GM12878 (cell line): ENCODE measurements at regions not wholly inside any gene's neighbourhood (a gene's known extent, or its start where the extent isn't known, plus 50 kb on each side); places are given as distances from the start of the nearest gene placed in this dataset.

Experiments used
- BCL11A ChIP-seq: IDR thresholded peaks from 2 replicates; pipeline ENCODE4 v1.6.1; 2011; ENCODE audit warnings: low read depth, low read length
- DPF2 ChIP-seq: fragments of 450-650 bp; IDR thresholded peaks from 2 replicates; pipeline ENCODE4 v1.6.1; 2017; ENCODE audit warnings: mild to moderate bottlenecking
- EGR1 ChIP-seq, 2 experiments: IDR thresholded peaks; 1 replicate in 1 of 2; 2 replicates in 1 of 2; pipeline ENCODE4 v1.6.1; 2011 to 2012; ENCODE audit warnings: low read depth in 2 of 2, low read length in 2 of 2, borderline replicate concordance in 1 of 2, mild to moderate bottlenecking in 1 of 2, moderate library complexity in 1 of 2
- FOXK2 ChIP-seq: fragments of 450-650 bp; IDR thresholded peaks from 2 replicates; pipeline ENCODE4 v1.6.1; 2017; ENCODE audit warnings: mild to moderate bottlenecking, moderate library complexity
- FOXM1 ChIP-seq: IDR thresholded peaks from 2 replicates; pipeline ENCODE4 v1.6.1; 2012; ENCODE audit warnings: low read depth, mild to moderate bottlenecking, inconsistent platforms, low read length, moderate library complexity
- GABPA ChIP-seq: IDR thresholded peaks from 2 replicates; pipeline ENCODE4 v1.6.1; 2014; ENCODE audit warnings: antibody characterized with exemption, low read depth, mild to moderate bottlenecking, inconsistent platforms
- HDAC2 ChIP-seq: fragments of 200-600 bp; sonication (generic); IDR thresholded peaks from 2 replicates; pipeline ENCODE4 v1.6.1; 2017
- HDGF ChIP-seq: fragments of 450-650 bp; IDR thresholded peaks from 2 replicates; pipeline ENCODE4 v1.6.1; 2016; ENCODE audit warnings: antibody characterized with exemption
- KAT2A ChIP-seq: conservative IDR thresholded peaks from 2 replicates; pipeline ENCODE4 v1.6.1; 2011; ENCODE audit warnings: low read depth, low read length; ENCODE audit not compliant: control insufficient read depth
- MTA2 ChIP-seq: fragments of 450-650 bp; IDR thresholded peaks from 2 replicates; pipeline ENCODE4 v1.6.1; 2016; ENCODE audit warnings: low read depth, mild to moderate bottlenecking, moderate library complexity
- MYC ChIP-seq: IDR thresholded peaks from 2 replicates; pipeline ENCODE4 v1.6.1; 2011; ENCODE audit warnings: mild to moderate bottlenecking, low read length, moderate library complexity, inconsistent platforms; ENCODE audit not compliant: insufficient read depth, insufficient replicate concordance, insufficient read length, severe bottlenecking
- NFIC ChIP-seq: IDR thresholded peaks from 2 replicates; pipeline ENCODE4 v1.6.1; 2012; ENCODE audit warnings: low read depth, mild to moderate bottlenecking, inconsistent platforms, low read length, moderate library complexity
- PAX8 ChIP-seq: fragments of 450-650 bp; IDR thresholded peaks from 2 replicates; pipeline ENCODE4 v1.6.1; 2017; ENCODE audit warnings: mild to moderate bottlenecking, moderate library complexity
- POLR2A ChIP-seq: IDR thresholded peaks from 2 replicates; pipeline ENCODE4 v1.6.1; 2011; ENCODE audit warnings: low read depth, mild to moderate bottlenecking, low read length
- POLR2AphosphoS5 ChIP-seq: IDR thresholded peaks from 2 replicates; pipeline ENCODE4 v1.6.1; 2011; ENCODE audit warnings: mild to moderate bottlenecking, low read length, inconsistent platforms
- RB1 ChIP-seq: fragments of 450-650 bp; formaldehyde crosslinking; IDR thresholded peaks from 2 replicates; pipeline ENCODE4 v1.6.1; 2017; ENCODE audit warnings: mild to moderate bottlenecking, borderline replicate concordance
- SMARCA5 ChIP-seq: fragments of 450-650 bp; IDR thresholded peaks from 2 replicates; pipeline ENCODE4 v1.6.1; 2017; ENCODE audit warnings: mild to moderate bottlenecking
- TCF12 ChIP-seq: IDR thresholded peaks from 2 replicates; pipeline ENCODE4 v1.6.1; 2011; ENCODE audit warnings: low read depth, mild to moderate bottlenecking, low read length
- ZNF24 ChIP-seq: fragments of 450-650 bp; IDR thresholded peaks from 2 replicates; pipeline ENCODE4 v1.6.1; 2017; ENCODE audit warnings: antibody characterized with exemption, mild to moderate bottlenecking
- ZNF622 ChIP-seq: fragments of 450-650 bp; IDR thresholded peaks from 2 replicates; pipeline ENCODE4 v1.6.1; 2017; ENCODE audit warnings: mild to moderate bottlenecking, inconsistent platforms
- ZZZ3 ChIP-seq: IDR thresholded peaks from 2 replicates; pipeline ENCODE4 v1.6.1; 2011; ENCODE audit warnings: low read depth; ENCODE audit not compliant: control insufficient read depth, insufficient read length
- TF ChIP-seq, protein P1 (sequence below): IDR thresholded peaks from 2 replicates; pipeline ENCODE4 v1.6.1; 2011; ENCODE audit warnings: borderline replicate concordance, low read depth, mild to moderate bottlenecking, moderate library complexity, mixed read lengths, low read length; ENCODE audit not compliant: insufficient read depth; ENCODE audit errors: extremely low read length
- TF ChIP-seq, protein P2 (sequence below): fragments of 450-650 bp; IDR thresholded peaks from 2 replicates; pipeline ENCODE4 v1.6.1; 2018; ENCODE audit warnings: borderline replicate concordance, mild to moderate bottlenecking; ENCODE audit not compliant: partially characterized antibody
- TF ChIP-seq, protein P3 (sequence below): IDR thresholded peaks from 2 replicates; pipeline ENCODE4 v1.6.1; 2011; ENCODE audit warnings: mild to moderate bottlenecking, low read depth, low read length, moderate library complexity; ENCODE audit not compliant: insufficient replicate concordance
- TF ChIP-seq, protein P4 (sequence below): fragments of 450-650 bp; IDR thresholded peaks from 2 replicates; pipeline ENCODE4 v1.6.1; 2017; ENCODE audit warnings: mild to moderate bottlenecking, moderate library complexity

DNA sequence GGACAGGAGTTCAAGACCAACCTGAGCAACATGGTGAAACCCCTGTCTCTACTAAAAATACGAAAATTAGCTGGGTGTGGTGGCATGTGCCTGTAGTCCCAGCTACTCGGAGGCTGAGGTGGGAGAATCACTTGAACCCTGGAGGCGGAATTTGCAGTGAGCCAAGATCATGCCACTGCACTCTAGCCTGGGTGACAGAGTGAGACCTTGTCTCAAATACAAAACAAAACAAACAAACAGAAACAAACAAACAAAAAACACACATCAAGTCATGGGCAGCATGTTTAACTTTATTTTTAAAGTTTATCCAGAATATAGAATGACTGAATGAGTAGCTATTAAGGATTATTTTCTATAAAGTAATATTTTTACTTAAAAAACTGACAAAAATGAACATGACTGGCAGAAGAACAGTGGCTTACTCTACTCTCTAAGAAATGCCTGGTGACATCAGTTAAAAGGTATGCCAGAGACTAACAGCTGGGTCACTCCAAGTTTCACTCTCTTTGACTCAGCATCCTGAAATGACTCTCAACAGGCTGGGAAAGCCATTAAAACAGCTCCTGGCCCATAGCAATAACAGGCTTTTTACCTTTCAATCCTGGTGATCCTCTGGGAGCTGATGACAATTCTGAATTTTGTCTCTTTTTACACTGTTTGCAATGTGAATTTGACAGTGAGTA lies 66.1 kb upstream of the FOXN2 start (continued):
- no peak for TF ChIP-seq MTA2
- peak; percentile 47; the same call in 1 of the 2 replicates for TF ChIP-seq FOXM1
- no peak for TF ChIP-seq MYC
- peak; percentile 90 for TF ChIP-seq NFIC
- TF ChIP-seq, protein P1, sequence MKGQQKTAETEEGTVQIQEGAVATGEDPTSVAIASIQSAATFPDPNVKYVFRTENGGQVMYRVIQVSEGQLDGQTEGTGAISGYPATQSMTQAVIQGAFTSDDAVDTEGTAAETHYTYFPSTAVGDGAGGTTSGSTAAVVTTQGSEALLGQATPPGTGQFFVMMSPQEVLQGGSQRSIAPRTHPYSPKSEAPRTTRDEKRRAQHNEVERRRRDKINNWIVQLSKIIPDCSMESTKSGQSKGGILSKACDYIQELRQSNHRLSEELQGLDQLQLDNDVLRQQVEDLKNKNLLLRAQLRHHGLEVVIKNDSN = no peak
- no peak for TF ChIP-seq POLR2AphosphoS5
- TF ChIP-seq, protein P2, sequence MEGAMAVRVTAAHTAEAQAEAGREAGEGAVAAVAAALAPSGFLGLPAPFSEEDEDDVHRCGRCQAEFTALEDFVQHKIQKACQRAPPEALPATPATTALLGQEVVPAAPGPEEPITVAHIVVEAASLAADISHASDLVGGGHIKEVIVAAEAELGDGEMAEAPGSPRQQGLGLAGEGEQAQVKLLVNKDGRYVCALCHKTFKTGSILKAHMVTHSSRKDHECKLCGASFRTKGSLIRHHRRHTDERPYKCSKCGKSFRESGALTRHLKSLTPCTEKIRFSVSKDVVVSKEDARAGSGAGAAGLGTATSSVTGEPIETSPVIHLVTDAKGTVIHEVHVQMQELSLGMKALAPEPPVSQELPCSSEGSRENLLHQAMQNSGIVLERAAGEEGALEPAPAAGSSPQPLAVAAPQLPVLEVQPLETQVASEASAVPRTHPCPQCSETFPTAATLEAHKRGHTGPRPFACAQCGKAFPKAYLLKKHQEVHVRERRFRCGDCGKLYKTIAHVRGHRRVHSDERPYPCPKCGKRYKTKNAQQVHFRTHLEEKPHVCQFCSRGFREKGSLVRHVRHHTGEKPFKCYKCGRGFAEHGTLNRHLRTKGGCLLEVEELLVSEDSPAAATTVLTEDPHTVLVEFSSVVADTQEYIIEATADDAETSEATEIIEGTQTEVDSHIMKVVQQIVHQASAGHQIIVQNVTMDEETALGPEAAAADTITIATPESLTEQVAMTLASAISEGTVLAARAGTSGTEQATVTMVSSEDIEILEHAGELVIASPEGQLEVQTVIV = no peak
- no peak for TF ChIP-seq FOXK2
- TF ChIP-seq GABPA = peak; percentile 48; the same call in 1 of the 2 replicates
- no peak for TF ChIP-seq ZNF24
- peak; percentile 87 for TF ChIP-seq BCL11A
- TF ChIP-seq HDAC2 = no peak
- TF ChIP-seq PAX8 = no peak
- no peak for TF ChIP-seq KAT2A
- TF ChIP-seq RB1 = no peak
- peak; percentile 90 for TF ChIP-seq TCF12
- TF ChIP-seq ZZZ3 = no peak
- TF ChIP-seq, protein P3, sequence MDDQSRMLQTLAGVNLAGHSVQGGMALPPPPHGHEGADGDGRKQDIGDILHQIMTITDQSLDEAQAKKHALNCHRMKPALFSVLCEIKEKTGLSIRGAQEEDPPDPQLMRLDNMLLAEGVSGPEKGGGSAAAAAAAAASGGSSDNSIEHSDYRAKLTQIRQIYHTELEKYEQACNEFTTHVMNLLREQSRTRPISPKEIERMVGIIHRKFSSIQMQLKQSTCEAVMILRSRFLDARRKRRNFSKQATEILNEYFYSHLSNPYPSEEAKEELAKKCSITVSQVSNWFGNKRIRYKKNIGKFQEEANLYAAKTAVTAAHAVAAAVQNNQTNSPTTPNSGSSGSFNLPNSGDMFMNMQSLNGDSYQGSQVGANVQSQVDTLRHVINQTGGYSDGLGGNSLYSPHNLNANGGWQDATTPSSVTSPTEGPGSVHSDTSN = no peak
- TF ChIP-seq EGR1 (IDR thresholded peaks at IDR 0.05; ENCODE audit: borderline replicate concordance in 1 of 2, low read depth in 2 of 2, low read length in 2 of 2) = no peak
- no peak for TF ChIP-seq SMARCA5
- no peak for TF ChIP-seq ZNF622
- TF ChIP-seq POLR2A = no peak
- 0 out of 2 replicates have a peak, but pooled peaks have one; percentile 48 for TF ChIP-seq DPF2
- no peak for TF ChIP-seq HDGF
- TF ChIP-seq, protein P4, sequence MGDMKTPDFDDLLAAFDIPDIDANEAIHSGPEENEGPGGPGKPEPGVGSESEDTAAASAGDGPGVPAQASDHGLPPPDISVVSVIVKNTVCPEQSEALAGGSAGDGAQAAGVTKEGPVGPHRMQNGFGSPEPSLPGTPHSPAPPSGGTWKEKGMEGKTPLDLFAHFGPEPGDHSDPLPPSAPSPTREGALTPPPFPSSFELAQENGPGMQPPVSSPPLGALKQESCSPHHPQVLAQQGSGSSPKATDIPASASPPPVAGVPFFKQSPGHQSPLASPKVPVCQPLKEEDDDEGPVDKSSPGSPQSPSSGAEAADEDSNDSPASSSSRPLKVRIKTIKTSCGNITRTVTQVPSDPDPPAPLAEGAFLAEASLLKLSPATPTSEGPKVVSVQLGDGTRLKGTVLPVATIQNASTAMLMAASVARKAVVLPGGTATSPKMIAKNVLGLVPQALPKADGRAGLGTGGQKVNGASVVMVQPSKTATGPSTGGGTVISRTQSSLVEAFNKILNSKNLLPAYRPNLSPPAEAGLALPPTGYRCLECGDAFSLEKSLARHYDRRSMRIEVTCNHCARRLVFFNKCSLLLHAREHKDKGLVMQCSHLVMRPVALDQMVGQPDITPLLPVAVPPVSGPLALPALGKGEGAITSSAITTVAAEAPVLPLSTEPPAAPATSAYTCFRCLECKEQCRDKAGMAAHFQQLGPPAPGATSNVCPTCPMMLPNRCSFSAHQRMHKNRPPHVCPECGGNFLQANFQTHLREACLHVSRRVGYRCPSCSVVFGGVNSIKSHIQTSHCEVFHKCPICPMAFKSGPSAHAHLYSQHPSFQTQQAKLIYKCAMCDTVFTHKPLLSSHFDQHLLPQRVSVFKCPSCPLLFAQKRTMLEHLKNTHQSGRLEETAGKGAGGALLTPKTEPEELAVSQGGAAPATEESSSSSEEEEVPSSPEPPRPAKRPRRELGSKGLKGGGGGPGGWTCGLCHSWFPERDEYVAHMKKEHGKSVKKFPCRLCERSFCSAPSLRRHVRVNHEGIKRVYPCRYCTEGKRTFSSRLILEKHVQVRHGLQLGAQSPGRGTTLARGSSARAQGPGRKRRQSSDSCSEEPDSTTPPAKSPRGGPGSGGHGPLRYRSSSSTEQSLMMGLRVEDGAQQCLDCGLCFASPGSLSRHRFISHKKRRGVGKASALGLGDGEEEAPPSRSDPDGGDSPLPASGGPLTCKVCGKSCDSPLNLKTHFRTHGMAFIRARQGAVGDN = no peak
